Endothelial cell of umbilical vein (primary cell): ENCODE measurements at regions not wholly inside any gene's neighbourhood (a gene's known extent, or its start where the extent isn't known, plus 50 kb on each side); places are given as distances from the start of the nearest gene placed in this dataset.
A peak's percentile ranks its signal among the peaks of the same experiment; 100 is the strongest.

Experiments used
- BruUV-seq: library from RNA; stranded (reverse); fragments of 400-500 nt; replicated peaks from 2 replicates; lab custom pipeline; 2021; lab: Mats Ljungman, UMichigan
- CTCF ChIA-PET: fragments of 300-600, 350-600 bp; sonication (Branson Sonifier 250); formaldehyde crosslinking; loops from one replicate; lab custom pipeline; 2021; ENCODE audit warnings: antibody characterized with exemption, inconsistent platforms; lab: Charles Lee
- POLR2A ChIA-PET: fragments of 300-600, 350-600 bp; sonication (Branson Sonifier 250); formaldehyde crosslinking; loops from one replicate; lab custom pipeline; 2021; ENCODE audit warnings: antibody characterized with exemption, inconsistent platforms; lab: Charles Lee
- DNase-seq: peaks from one replicate; pipeline ENCODE4 v3.0.0-alpha.2; 2011; ENCODE audit warnings: low read depth, low spot score
- FAIRE-seq: peaks from 2 replicates; lab custom pipeline; 2011; peaks lifted over from hg19 to GRCh38; lab: Jason Lieb, UNC
- H2AFZ ChIP-seq: 2 replicates; pipeline ENCODE4 v1.6.0; 2012; ENCODE audit warnings: low read depth, low read length, control low read depth, inconsistent platforms
- H3K27ac ChIP-seq: 2 replicates; pipeline ENCODE4 v1.5.1; 2011; ENCODE audit warnings: low read depth, mild to moderate bottlenecking, control low read depth, low read length, moderate library complexity; ENCODE audit not compliant: insufficient read depth
- H3K27me3 ChIP-seq, 2 experiments: 2 replicates each; pipeline versions ENCODE4 v1.6.0 to v1.6.1; 2011; ENCODE audit warnings: low read length in 2 of 2, mixed read lengths in 1 of 2; ENCODE audit not compliant: control insufficient read depth in 2 of 2, insufficient read depth in 2 of 2
- H3K36me3 ChIP-seq, 2 experiments: 2 replicates in 1 of 2; 3 replicates in 1 of 2; pipeline ENCODE4 v1.5.1; 2011; ENCODE audit warnings: low read length in 2 of 2, mild to moderate bottlenecking in 1 of 2, moderate library complexity in 1 of 2; ENCODE audit not compliant: control insufficient read depth in 2 of 2, insufficient read depth in 2 of 2; ENCODE audit errors: extremely low read depth in 1 of 2
- H3K4me1 ChIP-seq: 3 replicates; pipeline ENCODE4 v1.5.1; 2011; ENCODE audit warnings: mild to moderate bottlenecking, low read length; ENCODE audit not compliant: control insufficient read depth, insufficient read depth; ENCODE audit errors: extremely low read depth
- H3K4me2 ChIP-seq: 2 replicates; pipeline ENCODE4 v1.6.1; 2011; ENCODE audit warnings: low read length, control low read depth, mixed read lengths; ENCODE audit not compliant: insufficient read depth
- H3K4me3 ChIP-seq, 3 experiments: fragments of 200-600 bp in 1 of 3; sonication (generic), shearing (Covaris generic) in 1 of 3; replicated peaks in 1 of 3; 2 replicates each; pipeline ENCODE4 v1.5.1; 2011 to 2016; ENCODE audit warnings: control low read depth in 3 of 3, low read length in 3 of 3, mild to moderate bottlenecking in 2 of 3, inconsistent platforms in 1 of 3, low read depth in 1 of 3, moderate library complexity in 1 of 3; ENCODE audit not compliant: insufficient read depth in 1 of 3
- H3K79me2 ChIP-seq: 2 replicates; pipeline ENCODE4 v1.6.0; 2012; ENCODE audit warnings: low read length, inconsistent platforms; ENCODE audit not compliant: control insufficient read depth, insufficient read depth
- H3K9ac ChIP-seq: replicated peaks from 2 replicates; pipeline ENCODE3; 2011; ENCODE audit warnings: low read length, control low read depth; ENCODE audit not compliant: insufficient read depth; ENCODE audit errors: extremely low read depth
- H3K9me1 ChIP-seq: replicated peaks from 3 replicates; pipeline ENCODE4 v1.6.0; 2011; ENCODE audit warnings: mild to moderate bottlenecking, low read length; ENCODE audit not compliant: control insufficient read depth, insufficient read depth; ENCODE audit errors: extremely low read depth
- H3K9me3 ChIP-seq: replicated peaks from 2 replicates; pipeline ENCODE4 v1.5.1; 2012; ENCODE audit warnings: low read length, inconsistent platforms; ENCODE audit not compliant: control insufficient read depth, insufficient read depth
- H4K20me1 ChIP-seq: replicated peaks from 2 replicates; pipeline ENCODE3; 2011; ENCODE audit warnings: mild to moderate bottlenecking, low read length; ENCODE audit not compliant: control insufficient read depth, insufficient read depth; ENCODE audit errors: extremely low read depth
- EZH2 ChIP-seq: IDR thresholded peaks from 2 replicates; pipeline ENCODE4 v1.6.1; 2012; ENCODE audit warnings: borderline replicate concordance, low read depth, mild to moderate bottlenecking, moderate library complexity, low read length, inconsistent platforms; ENCODE audit not compliant: severe bottlenecking
- FOS ChIP-seq: IDR thresholded peaks from 2 replicates; pipeline ENCODE4 v1.6.1; 2011; ENCODE audit warnings: mild to moderate bottlenecking, low read length, moderate library complexity, borderline replicate concordance; ENCODE audit not compliant: insufficient read depth
- GATA2 ChIP-seq: IDR thresholded peaks from 2 replicates; pipeline ENCODE4 v1.7.0; 2011; ENCODE audit warnings: low read depth, mild to moderate bottlenecking, moderate library complexity, mixed read lengths, low read length; ENCODE audit not compliant: insufficient read length, insufficient read depth
- JUN ChIP-seq: IDR thresholded peaks from 2 replicates; pipeline ENCODE4 v1.6.1; 2011; ENCODE audit warnings: borderline replicate concordance, low read depth; ENCODE audit not compliant: insufficient read length, insufficient read depth
- MAX ChIP-seq: IDR thresholded peaks from 2 replicates; pipeline ENCODE4 v1.6.1; 2011; ENCODE audit not compliant: insufficient read depth, insufficient read length
- MYC ChIP-seq: IDR thresholded peaks from one replicate; pipeline ENCODE4 v1.6.1; 2011; ENCODE audit warnings: mild to moderate bottlenecking, low read depth, low read length
- POLR2A ChIP-seq: IDR thresholded peaks from 2 replicates; pipeline ENCODE4 v1.6.1; 2012; ENCODE audit warnings: low read depth, mild to moderate bottlenecking, control low read depth, low read length
- POLR2AphosphoS5 ChIP-seq: IDR thresholded peaks from 2 replicates; pipeline ENCODE4 v1.6.1; 2012; ENCODE audit warnings: low read depth, mild to moderate bottlenecking, control low read depth, low read length, moderate library complexity; ENCODE audit not compliant: insufficient read depth
- dilution Hi-C: fragments of 300-500 bp; cut with MboI; formaldehyde crosslinking; loops from one replicate; pipeline ENCODE4 v1.15.0; 2019; ENCODE audit warnings: low sequenced_read_pairs; ENCODE audit not compliant: extremely low pct_ligation_motif_present
- intact Hi-C: fragments of 100-400 bp; cut with micrococcal nuclease; formaldehyde crosslinking; loops from one replicate; pipeline ENCODE4 v1.10.0; 2022
- TF ChIP-seq, protein P1 (sequence below), 2 donors: IDR thresholded peaks; 1 replicate in 1 of 2; 2 replicates in 1 of 2; pipeline ENCODE4 v1.5.1; 2011; ENCODE audit warnings: low read length in 2 of 2, mild to moderate bottlenecking in 2 of 2, moderate library complexity in 2 of 2, control low read depth in 1 of 2, inconsistent platforms in 1 of 2, low read depth in 1 of 2; ENCODE audit not compliant: insufficient read depth in 1 of 2; ENCODE audit errors: extremely low read depth in 1 of 2

DNA sequence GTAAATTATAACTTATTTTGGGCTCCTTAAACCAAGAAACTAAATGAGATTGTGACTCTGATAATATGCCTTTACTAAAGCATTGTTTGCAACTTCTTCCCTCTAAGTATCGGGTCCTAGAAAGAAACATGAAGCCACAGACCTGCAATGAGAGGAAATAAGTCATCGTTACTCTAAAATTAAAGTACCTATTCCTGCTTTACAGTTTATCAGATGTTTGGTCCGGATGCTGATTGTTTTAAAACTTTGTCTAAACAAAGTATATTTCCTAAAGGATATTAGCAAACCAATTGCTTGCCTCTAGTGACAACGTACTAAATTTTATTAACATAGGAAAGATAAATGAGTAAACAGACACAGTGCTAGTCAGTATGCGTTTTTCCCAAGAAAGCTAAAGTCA, 216.8 kb downstream of the GJA1 start:
- FAIRE-seq (peak; percentile 79), DNase-seq (peak; percentile 90)
- Histone ChIP-seq H3K4me2 (peak overlapping the region; percentile 75), H3K9me1 (no peaks in the 10 kb centered on the region), H4K20me1 (no peaks in the 10 kb centered on the region), H3K4me1 (peaks cover 50% of the 10 kb centered on the region), H2AFZ (no peak overlapping the region), H3K27ac (peak overlapping the region; percentile 98), H3K4me3 (peak overlapping the region in 1 of 3 experiments; percentile 57), H3K9ac (peak overlapping the region; percentile 77), H3K9me3 (no peaks in the 10 kb centered on the region), H3K79me2 (no peaks in the 10 kb centered on the region), H3K36me3 (no peaks in the 10 kb centered on the region), H3K27me3 (no peaks in the 10 kb centered on the region)
- dilution Hi-C loops (no loop called here), intact Hi-C loops (loop anchor here (1.0 to 5.0 kb wide), 7 partner anchors 15 to 380 kb away; partner anchors contain the start of gene GJA1)
- POLR2A ChIA-PET = interaction anchor here (1.5 kb wide), 1 partner anchor 215 kb away, joined by 6 read pairs; no protein-coding TSS in a partner anchor
- CTCF ChIA-PET = interaction anchor here (0.8 to 2.2 kb wide), 4 partner anchors 71 to 216 kb away, joined by 3 to 14 read pairs (median 8); partner anchors contain the start of gene GJA1
- TF ChIP-seq GATA2 (peak; percentile 90), MYC (no peak), JUN (peak; percentile 70), FOS (peak; percentile 76)
- BruUV-seq = no TSS peak

- Histone ChIP-seq H3K9me3 (no peaks in the 10 kb centered on the region), H3K79me2 (no peaks in the 10 kb centered on the region), H3K27me3 (no peaks in the 10 kb centered on the region), H3K4me3 (peak overlapping the region in 1 of 3 experiments; percentile 57), H3K4me2 (peak overlapping the region; percentile 75), H3K9me1 (no peaks in the 10 kb centered on the region), H3K9ac (peak overlapping the region; percentile 77), H3K36me3 (no peaks in the 10 kb centered on the region), H2AFZ (no peak overlapping the region), H3K27ac (peak overlapping the region; percentile 98), H3K4me1 (peaks cover 51% of the 10 kb centered on the region), H4K20me1 (no peaks in the 10 kb centered on the region)
- ChIA-PET CTCF (interaction anchor here (0.6 to 2.2 kb wide), 8 partner anchors 14 to 297 kb away, joined by 3 to 14 read pairs (median 4); partner anchors contain the start of gene GJA1), POLR2A (interaction anchor here (1.0 to 1.5 kb wide), 3 partner anchors 17 to 216 kb away, joined by 3 to 7 read pairs (median 6); no protein-coding TSS in a partner anchor)
- peak; percentile 70 for FAIRE-seq
- TSS peak; percentile 76 for BruUV-seq
- dilution Hi-C loops = no loop called here
- intact Hi-C loops = loop anchor here (1.0 to 5.0 kb wide), 8 partner anchors 14 to 379 kb away; partner anchors contain the start of gene GJA1
- TF ChIP-seq, protein P1, sequence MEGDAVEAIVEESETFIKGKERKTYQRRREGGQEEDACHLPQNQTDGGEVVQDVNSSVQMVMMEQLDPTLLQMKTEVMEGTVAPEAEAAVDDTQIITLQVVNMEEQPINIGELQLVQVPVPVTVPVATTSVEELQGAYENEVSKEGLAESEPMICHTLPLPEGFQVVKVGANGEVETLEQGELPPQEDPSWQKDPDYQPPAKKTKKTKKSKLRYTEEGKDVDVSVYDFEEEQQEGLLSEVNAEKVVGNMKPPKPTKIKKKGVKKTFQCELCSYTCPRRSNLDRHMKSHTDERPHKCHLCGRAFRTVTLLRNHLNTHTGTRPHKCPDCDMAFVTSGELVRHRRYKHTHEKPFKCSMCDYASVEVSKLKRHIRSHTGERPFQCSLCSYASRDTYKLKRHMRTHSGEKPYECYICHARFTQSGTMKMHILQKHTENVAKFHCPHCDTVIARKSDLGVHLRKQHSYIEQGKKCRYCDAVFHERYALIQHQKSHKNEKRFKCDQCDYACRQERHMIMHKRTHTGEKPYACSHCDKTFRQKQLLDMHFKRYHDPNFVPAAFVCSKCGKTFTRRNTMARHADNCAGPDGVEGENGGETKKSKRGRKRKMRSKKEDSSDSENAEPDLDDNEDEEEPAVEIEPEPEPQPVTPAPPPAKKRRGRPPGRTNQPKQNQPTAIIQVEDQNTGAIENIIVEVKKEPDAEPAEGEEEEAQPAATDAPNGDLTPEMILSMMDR (IDR thresholded peaks at IDR 0.05; ENCODE audit: extremely low read depth in 1 of 2, insufficient read depth in 1 of 2, low read depth in 1 of 2, low read length in 2 of 2) = no peak
- peak; percentile 82 for TF ChIP-seq POLR2AphosphoS5
- peak; percentile 99 for TF ChIP-seq FOS
- TF ChIP-seq POLR2A = peak; percentile 29
- TF ChIP-seq GATA2 = peak; percentile 98
- peak; percentile 98 for TF ChIP-seq JUN
- TF ChIP-seq MYC = no peak
- TF ChIP-seq MAX = no peak
- TF ChIP-seq EZH2 = no peak
- peak; percentile 96 for DNase-seq
Observed at GRCh38 chr6:121652726-121653623, 217.5 kb downstream of the GJA1 start.
